SU-DHL-6 (cell line): ENCODE measurements at regions not wholly inside any gene's neighbourhood (a gene's known extent, or its start where the extent isn't known, plus 50 kb on each side); places are given as distances from the start of the nearest gene placed in this dataset.

ENCODE experiments used
- EZH2phosphoT487 ChIP-seq: fragments of 200-600 bp; sonication (generic), shearing (Covaris generic); conservative IDR thresholded peaks from 2 replicates; pipeline ENCODE4 v1.6.1; 2018; ENCODE audit warnings: mild to moderate bottlenecking, antibody characterized with exemption, low read length, moderate library complexity, mixed read lengths
- TF ChIP-seq, protein P1 (sequence below): fragments of 200-600 bp; sonication (generic); IDR thresholded peaks from one replicate; pipeline ENCODE4 v1.5.1; 2017; ENCODE audit warnings: antibody characterized with exemption, mild to moderate bottlenecking, low read length, moderate library complexity; ENCODE audit not compliant: insufficient read depth, poor library complexity, severe bottlenecking

DNA sequence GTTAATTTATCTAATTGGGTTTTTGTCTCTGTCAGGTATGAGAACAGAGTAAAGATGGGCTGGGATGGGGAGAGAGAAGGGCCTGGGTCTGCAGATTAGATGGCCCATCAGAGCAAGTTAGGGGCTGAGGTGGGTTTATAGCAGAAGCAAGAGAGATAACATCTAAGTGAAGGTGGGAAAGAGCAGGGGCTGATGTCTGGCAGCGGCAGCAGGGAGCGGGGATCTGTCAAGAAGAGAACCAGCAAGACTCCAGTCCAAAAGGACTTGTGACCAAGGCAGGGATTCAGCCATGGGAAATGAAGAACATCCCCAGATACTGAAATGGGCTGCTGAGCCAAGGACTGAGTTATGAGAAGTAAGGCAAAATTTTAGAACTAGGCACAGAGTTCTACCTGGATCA lies 320.6 kb upstream of the TBL1XR1 start:
- TF ChIP-seq, protein P1, sequence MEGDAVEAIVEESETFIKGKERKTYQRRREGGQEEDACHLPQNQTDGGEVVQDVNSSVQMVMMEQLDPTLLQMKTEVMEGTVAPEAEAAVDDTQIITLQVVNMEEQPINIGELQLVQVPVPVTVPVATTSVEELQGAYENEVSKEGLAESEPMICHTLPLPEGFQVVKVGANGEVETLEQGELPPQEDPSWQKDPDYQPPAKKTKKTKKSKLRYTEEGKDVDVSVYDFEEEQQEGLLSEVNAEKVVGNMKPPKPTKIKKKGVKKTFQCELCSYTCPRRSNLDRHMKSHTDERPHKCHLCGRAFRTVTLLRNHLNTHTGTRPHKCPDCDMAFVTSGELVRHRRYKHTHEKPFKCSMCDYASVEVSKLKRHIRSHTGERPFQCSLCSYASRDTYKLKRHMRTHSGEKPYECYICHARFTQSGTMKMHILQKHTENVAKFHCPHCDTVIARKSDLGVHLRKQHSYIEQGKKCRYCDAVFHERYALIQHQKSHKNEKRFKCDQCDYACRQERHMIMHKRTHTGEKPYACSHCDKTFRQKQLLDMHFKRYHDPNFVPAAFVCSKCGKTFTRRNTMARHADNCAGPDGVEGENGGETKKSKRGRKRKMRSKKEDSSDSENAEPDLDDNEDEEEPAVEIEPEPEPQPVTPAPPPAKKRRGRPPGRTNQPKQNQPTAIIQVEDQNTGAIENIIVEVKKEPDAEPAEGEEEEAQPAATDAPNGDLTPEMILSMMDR: no peak
- no peak for TF ChIP-seq EZH2phosphoT487
